SK-N-DZ (cell line): ENCODE measurements at regions not wholly inside any gene's neighbourhood (a gene's known extent, or its start where the extent isn't known, plus 50 kb on each side); places are given as distances from the start of the nearest gene placed in this dataset.
"Not testable (repeated sequence)": the region's sequence is repeated elsewhere in the genome, so short reads cannot be mapped to it uniquely, and the experiment has no call there.

Experiments
- DNase-seq: peaks from one replicate; pipeline ENCODE4 v3.0.0-alpha.2; 2015; ENCODE audit warnings: low spot score

- no peak for DNase-seq
Observed at GRCh38 chr7:130845581-130846085, 111.6 kb upstream of the KLF14 start.

DNA sequence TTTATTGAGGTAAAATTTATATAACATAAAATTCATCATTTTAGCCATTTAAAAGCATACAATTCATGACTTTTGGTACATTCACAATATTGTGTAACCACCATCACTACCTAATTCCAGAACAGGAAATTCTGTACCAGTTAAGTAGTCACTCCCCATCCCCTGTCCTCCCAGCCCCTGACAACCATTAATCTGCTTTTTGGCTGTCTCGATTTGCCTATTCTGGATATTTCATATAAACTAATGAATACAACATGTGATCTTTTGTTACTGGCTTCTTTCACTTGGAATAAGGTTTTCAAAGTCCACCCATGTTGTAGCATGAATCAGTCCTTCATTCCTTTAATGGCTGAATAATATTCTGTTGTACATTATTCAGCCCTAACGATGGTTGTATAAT lies 115.6 kb upstream of the KLF14 start:
- DNase-seq = no peak

GRCh38 chr7:130850956-130851355 lies 116.9 kb upstream of the KLF14 start:
- no peak for DNase-seq

DNA sequence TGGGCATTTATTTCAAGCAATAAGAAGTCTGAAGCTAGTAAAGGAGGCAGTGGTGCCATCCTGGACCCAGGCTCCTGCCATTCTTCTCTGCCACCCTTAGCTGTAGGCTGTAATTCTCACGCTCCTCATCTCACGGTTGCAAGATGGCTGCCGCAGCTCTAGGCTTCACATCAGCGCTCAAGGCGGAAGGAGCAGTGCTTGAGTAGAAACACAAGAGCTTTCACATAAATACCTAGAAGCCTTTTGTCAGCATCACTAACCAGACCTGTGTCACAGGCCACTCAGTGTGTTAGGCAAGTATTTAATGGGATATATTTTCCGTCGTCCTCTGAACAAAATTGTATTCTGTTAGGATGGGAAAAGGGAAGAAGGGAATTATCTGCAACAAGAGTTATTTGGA lies 118.9 kb upstream of the KLF14 start:
- no peak for DNase-seq

DNA sequence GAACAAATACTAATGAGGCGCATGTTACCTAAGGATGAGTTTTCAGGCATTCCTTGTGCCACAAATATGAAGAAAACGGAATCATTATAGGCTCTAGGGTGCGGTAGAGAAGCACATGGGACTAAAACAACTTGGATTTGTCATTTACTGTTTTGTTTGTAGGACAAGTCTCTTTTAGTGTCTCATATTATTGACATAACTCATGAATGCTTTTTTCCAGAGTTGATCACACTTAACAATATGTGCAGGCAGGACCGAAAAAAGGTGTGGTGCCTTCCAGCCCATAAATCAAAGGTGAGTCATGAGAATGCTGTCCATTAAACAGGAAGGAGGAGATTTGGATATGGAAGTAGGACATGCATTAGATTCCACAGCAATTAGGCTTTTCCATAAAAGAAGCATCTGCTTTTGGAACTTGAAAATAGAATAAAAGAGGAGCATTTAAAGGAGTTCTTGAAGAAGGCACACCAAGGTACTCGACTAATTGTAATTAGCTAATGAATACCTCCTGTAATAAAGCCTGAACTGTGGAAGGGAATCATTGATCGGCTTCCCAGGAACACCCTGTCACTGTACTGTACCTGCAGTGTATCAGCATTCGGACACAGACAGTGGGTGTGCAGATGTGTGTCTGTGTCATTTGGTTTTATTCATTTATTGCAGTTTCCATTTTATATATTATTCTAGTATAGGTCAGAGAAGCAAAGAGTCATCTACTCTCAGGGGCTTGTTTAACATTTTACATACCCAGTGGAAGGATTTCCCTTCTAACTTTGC lies 119.7 kb upstream of the KLF14 start:
- no peak for DNase-seq

- no peak for DNase-seq
Observed at GRCh38 chr7:130854481-130854880, 120.5 kb upstream of the KLF14 start.

DNA sequence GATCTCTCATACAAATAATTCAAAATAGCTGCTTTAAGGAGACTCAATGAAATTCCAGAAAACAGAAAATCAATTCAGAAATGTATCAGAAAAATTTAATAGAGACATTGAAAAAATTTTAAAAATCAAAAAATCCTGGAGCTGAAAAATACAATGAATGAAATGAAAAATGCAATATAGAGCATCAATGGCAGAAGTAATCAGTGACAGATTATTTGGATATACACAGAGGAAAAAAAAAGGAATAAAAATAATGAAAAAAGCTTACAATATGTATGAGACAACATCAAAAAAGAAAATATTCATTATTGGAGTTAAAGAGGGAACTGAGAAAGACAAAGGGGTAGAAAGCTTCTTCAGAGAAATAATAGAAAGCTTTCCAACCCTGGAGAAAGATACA lies 122.9 kb upstream of the KLF14 start:
- DNase-seq = no peak

DNA sequence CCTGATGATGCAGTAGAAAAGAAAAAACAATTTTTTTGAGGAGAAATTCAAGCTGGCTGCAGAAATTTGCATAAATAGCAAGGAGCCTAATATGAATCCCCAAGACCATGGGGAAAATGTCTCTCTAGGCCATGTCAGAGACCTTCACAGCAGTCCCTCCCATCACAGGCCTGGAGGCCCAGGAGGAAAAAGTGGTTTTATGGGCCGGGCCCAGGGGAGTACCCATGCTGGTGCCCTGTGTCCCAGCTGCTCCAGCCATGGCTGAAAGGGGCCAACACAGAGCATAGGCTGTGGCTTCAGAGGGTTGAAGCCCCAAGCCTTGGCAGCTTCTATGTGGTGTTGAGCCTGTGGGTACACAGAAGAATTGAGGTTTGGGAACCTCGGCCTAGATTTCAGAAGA lies 126.8 kb upstream of the KLF14 start:
- DNase-seq = not testable (repeated sequence)

DNA sequence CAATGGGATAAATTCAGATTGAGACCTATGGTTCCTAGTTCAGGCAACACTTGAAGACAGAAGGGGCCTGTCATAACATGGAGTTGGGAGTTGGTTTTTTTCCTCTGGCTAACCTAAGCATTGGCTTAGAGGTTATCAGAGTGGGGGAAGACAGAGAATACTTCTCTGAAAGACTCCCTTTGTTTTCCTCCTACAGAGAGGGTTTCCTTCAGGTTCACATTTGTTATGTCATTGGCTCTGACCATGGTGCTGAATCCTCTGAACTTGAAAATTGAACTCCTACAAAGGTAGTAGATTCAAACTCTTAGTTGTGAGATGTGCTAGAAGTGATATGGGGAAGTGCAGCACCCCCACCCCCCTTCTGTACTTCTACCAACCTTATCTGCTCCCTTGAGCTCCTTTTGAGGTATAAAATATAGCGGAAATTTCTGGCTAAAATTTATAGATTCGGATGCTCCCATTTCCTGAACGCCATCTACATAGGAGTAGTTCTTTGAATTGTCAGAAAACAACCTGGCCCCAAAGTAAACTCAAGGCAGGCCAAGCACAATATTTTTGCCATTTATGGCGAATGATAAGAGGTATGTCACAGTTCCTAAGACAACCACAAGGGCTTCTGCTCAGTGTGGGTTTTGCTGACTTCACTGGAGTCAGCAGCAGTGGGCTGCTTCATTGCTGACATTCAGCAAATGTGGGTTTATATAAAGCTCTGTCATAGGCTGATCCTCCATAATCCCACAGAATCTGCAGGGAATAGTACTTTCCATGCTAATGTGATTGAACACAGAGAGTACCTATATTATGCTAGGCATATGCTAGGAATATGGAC lies 131.6 kb upstream of the KLF14 start:
- DNase-seq = no peak

DNA sequence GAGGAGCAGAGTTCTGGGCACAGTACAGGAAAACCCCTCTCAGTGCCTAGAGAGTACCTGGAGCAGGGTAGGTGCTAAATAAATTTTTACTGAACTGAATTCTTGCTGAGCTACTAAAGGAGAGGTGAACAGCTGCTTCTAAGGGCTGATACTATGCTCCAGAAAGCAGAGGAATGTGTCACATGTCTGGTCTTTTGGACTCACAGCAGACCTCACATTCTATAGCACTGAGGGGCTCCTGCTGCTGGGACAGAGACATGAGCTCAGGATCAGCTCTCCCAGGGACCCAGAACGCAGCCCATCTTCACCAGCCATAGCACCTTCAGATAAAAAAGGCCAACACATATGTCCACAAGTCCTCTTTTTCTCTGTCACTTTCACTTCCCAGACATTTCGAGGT lies 133.0 kb upstream of the KLF14 start:
- no peak for DNase-seq

DNA sequence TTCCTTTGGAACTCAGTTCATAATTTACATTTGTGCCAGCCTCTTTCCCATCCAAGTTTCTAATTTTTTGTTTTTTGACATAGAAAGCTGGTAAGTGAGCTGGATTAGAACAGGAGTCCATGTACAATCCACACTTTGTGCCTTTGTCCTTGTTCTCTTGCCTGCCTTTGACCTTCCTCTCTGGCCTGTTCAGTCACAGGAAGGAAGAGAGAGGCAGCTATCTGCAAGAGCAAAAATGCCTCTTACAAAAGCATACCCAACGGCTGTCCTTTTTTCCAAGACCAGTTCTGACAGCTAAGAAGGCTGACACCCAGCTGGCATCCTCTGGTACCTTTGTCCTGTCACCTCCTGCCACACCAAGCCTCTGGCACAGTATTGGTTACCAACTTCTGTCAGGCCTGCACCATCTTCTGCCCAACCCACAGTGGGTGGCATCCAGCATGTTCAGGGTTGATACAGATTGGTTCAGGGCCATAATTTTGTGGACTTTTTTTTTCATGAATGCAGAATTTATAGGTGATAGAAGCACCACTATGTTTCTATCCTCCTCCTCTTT lies 133.7 kb upstream of the KLF14 start:
- no peak for DNase-seq

- no peak for DNase-seq
Observed at GRCh38 chr7:130868139-130868538, 134.1 kb upstream of the KLF14 start.

DNA sequence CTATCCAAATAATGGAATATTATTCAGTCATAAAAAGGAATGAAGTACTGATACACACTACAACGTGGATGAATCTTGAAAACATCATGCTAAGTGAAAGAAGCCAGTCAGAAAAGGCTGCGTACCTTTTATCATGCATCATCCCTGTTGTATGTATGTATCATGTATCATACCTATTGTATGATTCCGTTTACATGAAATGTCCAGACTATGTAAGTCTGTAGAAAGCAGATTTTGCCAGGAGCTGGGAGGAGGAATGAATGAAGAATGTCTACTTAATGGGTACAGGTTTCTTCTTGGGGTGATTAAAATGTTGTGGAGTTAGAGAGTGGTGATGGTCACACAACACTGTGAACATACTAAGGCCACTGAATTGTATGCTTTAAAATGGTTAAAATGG lies 135.9 kb upstream of the KLF14 start:
- no peak for DNase-seq

- DNase-seq = no peak
Observed at GRCh38 chr7:130872341-130872740, 138.3 kb upstream of the KLF14 start.

DNA sequence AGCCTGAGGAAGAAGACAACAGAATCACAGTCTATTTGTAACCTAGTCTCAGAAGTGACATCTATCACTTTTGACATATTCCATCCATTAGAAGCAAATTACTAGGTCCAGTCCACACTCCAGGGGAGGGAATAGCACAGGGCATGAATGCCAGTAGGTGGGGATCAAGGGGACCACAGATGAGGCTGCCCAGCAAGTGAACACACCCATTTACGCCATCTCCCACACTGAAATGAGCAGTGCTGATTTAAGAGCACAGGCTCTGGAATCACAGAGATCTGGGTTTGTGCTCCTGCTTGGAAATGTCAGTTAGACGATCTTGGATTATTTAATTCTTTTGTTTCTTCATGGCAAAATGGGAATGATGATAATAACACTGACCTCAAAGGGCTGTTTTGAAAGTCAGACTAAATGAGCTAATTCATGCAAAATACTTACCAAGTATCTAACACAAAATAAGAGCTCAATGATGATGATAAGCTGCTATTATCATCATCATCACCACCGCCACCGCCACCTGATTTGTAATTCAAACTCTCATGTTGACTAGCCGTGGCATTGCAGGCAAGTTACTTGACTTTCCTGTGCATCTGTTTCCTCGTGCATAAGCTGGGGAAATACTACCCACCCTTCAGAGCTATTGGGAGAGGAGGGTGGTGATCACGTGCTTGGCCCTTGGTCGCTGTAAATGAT lies 138.9 kb upstream of the KLF14 start:
- DNase-seq = no peak

DNA sequence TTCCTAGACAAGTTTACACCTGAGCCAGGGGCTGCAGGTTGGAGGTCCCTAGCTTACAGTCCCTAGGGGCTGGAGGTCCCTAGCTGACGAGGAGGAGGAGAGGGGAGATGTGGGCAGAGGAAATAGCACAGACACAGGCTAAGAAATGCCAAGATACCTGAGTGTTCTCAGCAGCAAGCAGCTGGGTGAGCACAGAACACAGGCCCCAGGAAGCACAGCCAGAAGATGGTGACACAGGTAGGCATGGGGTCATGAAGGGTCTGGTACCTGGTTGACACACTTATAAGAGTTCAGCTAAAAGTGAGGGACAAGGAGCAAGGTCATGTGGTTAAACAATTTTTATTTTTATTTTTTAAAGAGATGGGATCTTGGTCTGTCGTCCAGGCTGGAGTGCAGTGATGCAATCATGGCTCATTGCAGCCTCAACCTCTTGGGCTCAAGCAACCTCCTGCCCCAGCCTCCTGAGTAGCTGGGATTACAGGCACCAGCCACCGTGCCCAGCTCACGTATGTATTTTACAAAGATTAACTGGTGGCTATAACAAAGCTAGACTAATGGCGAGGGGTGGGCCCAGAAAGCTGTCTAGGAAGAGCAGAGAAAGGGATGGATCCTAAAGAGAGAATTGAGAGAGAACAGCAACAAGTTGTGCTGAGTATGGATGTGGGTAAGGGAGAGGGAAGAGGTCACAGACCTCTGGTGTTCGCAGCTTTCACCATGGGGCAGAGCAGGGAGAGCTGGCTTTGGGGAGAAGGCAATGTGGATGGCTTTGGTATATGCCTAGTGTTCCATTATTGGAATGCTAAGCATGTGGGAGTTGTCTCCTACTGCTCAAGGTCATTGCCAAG lies 140.3 kb upstream of the KLF14 start:
- DNase-seq = no peak

DNA sequence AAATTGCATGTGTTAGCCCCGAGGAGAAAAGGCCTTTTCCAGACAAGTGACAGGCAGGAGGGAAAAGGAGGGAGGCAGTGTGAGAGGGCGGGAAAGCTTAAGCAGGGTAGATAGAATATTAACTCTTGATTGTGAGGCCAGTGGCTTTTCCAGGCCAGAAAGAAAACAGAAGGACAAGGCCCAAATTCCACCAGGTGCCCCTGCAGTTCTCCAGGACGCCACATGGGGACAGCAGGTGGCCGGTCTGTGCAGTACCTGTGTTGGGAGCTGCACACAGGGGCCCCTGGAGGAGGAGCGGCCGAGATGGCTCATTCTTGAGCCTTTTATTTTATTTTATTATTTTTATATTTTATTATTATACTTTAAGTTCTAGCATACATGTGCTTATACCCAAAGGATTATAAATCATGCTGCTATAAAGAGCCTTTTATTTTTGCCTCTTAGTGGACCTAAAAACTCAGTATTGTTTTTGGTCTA lies 141.3 kb upstream of the KLF14 start:
- peak; percentile 46 for DNase-seq

DNA sequence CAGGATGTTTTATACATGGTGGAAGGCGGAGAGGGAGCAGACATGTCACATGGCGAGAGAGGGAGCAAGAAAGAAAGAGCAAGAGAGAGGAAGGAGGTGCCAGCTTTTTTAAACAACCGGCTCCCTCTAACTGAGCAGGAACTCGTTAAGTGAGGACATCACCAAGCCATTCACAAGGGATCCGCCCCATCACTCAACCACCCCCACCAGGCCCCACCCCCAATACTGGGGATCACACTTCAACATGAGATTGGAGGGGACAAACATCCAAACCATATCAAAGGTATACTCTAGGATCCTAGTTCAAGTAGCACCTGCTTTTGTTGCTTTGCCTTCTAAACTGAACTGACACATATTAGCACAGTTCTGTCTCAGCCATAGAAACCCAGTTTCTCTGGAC lies 141.9 kb upstream of the KLF14 start:
- DNase-seq = no peak

- no peak for DNase-seq
Observed at GRCh38 chr7:130877236-130877990, 143.4 kb upstream of the KLF14 start.

DNA sequence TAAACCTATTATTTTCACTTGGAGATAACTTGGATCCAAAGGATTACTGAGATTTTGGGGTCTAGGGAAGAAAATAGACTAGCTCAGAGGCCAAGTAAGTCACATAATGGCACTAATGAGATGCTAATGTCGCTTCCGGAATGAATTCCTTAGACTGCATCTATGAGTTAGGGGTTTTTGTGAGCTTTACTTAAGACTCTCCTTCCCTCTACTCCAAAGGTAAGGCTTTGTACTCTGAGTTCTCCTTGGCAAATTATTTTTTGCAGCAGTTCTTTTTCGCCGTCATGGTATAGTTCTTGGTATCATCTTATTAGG lies 143.9 kb upstream of the KLF14 start:
- DNase-seq = no peak
